ENCODE measurements at regions not wholly inside any gene's neighbourhood (a gene's known extent, or its start where the extent isn't known, plus 50 kb on each side); places are given as distances from the start of the nearest gene placed in this dataset.

DNA sequence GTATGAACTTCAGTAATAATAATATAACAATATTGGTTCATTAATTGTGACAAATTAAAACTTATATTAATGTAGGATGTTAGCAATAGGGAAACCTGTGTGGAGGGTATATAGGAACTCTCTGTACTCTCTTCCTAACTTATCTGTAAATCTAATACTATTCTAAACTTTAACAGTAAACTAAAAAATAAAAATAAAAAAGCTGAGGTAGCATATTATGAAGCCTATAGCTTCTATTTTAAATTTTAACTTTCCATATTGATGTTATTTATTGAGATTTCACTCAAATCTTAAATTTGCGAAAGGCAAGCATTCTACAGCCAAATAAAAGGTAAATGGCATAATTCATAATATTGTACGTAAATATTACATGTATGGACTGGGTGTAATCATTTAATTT lies 326.4 kb downstream of the MEI4 start:
- no peak for DNase-seq (ENCODE audit: low spot score)

DNA sequence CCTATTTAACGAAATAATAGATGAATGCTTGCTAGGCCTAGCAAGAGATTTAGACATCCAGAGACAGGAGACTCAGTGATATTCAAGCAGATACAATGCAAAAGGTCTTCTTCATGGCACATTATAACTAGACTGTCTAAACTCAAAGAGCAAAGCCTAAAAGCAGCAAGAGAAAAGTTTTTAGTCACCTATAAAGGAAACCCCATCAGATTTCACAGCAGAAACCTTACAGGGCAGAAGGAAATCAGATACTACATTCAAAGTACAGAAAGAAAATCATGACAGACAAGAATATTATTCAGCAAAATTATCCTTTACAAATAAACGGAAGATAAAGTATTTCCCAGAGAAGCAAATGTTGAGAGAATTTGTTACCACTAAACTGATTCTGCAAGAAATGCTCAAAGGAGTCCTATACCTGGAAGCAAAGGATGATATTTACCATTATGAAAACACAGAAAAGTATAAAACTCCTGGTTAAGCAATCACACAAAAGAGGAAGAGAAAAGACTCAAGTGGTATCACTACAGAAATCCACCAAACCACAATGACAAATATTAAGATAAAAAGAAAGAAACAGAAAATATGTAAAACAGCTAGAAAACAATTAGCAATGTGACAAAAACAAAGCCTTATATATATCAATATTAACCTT lies 333.7 kb downstream of the MEI4 start:
- no peak for DNase-seq (ENCODE audit: low spot score)

DNA sequence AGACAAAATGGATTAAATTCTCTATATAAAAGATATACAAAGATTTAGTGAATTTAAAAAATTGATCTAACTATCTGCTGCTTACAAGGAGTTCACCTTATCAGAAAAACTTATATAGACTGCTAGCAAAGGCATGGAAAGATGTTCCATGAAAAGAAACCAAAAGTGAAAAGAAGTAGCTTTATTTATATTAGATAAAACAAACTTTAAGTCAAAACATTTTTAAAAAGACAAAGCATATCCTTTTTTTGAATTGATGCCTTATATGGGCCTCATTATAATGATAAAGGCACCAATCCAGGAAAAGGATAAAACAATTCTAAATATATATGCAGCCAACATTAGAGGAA lies 334.2 kb downstream of the MEI4 start:
- no peak for DNase-seq (ENCODE audit: low spot score)

DNA sequence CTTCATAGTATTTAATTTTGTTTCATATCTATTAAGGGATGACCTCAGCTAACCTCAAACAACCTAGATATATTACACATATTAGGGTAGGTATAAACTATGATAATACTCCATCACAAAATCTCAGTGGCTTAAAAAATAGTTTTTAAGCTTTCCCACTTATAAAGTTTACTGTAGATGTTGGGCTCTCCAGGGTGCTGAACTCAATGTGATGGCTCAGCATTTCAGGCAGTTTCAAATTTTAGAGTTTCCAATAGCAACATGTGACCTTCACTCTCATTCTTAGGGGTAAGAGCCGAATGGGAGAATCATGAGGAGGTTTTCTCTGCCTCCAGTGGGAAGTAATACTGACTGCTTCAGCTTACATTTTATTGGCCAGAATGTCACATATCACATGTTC lies 357.3 kb downstream of the MEI4 start:
- DNase-seq (ENCODE audit: low spot score): no peak

DNA sequence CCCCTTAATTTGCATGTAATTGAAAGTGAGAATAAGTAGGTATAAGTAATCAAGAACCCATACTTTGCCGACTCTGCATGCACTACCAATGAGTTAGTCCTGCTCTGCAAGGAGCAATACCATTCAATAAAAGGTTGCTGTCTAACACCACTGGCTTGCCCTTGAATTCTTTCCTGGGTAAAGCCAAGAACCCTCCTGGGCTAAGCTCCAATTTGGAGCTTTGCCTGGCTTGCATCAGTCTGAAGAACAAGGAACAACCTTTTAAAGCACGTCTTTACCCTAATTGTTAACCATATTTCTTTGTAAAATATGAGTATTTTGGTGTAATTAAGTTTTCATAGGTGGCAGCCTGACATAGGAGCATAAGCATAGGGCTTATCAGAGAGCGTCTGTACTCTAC lies 367.7 kb downstream of the MEI4 start:
- DNase-seq (ENCODE audit: low spot score): no peak

DNA sequence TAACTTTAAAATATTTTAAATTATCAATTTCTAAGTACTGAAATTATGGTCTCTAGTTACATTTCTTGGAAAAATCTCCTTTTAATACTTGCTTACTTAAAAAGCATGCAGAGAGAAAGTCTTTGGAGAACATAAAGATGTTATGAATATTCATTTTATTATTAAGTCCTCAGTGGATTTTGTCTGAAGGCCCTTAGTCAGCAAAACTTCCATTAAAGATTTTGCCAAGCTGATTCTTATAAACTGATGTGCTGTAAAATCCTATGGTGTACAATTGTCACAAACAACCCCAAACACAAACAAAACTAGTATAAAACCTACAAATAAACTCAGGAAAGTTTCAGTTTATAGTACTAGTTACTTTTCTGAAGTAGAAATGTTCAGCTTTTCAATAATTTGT lies 372.7 kb downstream of the MEI4 start:
- no peak for DNase-seq (ENCODE audit: low spot score)

DNA sequence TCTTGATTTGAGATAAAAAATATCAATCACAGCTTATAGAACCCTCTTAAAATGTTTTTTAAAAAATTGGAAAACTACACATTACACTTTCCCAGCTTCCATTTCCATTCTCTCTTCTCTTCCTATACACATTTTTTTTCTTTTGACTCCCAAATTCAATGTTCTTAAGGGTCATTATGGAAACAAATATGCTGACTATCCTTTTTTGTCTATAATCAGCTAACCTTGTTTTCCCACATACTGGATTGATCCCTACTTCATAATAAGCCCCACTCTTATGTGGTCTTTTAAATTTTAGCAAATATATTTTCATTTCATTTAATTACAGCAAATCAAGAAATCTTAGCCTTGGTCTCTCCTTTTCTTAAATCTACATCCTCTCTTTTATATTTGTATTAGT lies 378.4 kb downstream of the MEI4 start:
- DNase-seq (ENCODE audit: low spot score): no peak

DNA sequence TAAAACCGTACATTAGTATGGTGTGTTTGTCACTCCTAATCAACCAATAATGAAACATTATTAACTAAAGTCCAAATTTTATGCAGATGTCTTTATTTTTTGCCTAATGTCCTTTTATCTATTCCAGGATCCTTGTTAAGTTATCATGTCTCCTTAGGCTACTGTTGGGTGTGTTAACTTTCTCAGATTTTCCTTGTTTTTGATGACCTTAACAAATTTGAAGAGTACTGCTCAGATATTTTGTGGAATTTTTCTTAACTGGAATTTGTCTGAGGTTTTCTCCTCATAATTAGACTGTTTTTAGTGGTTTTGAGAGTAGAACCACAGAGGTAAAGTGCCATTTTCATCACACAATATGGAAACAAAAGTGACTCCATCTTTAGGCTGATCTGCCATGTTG lies 406.3 kb downstream of the MEI4 start:
- no peak for DNase-seq (ENCODE audit: low spot score)

DNA sequence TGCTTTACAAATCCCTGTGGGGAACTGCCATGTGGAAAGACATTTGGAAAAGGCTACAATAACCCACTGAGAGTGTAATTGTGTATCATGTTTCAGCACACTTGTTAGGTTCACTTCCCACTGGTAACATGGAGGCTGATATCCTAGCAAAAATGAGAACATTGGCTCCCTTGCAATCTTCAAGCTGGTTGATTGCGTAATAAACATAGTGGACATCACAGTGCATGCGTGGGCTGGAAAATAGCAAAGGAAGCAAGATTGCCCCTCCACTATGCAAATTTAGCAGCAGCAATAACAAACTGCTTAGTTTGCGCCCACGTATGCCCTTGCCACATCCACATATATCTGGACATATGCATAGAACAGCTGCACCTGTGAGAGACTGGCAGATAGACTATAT lies 410.2 kb downstream of the MEI4 start:
- DNase-seq (ENCODE audit: low spot score): no peak

DNA sequence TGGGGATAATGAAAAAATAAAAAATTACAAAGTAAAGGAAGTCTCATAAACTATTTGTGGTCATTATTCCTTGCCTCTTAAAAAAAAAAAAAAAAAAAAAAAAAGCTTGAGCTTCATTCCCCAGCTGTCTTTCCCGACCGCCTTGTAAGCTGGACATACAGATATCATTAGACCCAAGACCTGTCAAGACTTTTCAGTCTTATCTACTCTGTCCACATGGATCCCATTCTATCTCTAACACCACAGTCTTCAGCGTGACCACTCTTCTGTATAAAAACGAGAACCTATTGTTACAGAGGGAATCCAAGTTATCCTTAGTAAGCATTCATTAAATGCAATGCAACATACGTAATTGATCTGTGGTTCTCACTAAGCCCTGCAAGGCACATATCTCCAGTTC lies 423.5 kb downstream of the MEI4 start:
- DNase-seq (ENCODE audit: low spot score): no peak

DNA sequence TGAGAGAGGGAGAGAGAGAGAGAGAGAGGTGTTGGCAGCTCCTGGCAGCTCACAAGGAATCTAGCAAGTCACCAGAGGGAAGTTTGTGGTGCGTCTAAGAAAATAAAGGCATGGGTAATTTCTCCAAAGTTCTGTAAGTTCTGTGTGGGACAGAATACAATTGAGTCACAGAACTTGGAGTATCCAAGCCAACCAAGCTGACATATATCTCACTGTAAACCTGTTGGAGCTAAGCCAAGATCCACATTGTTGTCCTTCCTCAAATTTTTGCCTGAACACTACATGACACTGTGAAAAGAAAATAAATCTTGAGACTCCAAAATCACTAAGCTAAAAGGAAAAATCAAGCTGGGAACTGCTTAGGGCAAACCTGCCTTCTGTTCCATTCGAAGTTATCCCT lies 436.7 kb downstream of the MEI4 start:
- DNase-seq (ENCODE audit: low spot score): no peak

DNA sequence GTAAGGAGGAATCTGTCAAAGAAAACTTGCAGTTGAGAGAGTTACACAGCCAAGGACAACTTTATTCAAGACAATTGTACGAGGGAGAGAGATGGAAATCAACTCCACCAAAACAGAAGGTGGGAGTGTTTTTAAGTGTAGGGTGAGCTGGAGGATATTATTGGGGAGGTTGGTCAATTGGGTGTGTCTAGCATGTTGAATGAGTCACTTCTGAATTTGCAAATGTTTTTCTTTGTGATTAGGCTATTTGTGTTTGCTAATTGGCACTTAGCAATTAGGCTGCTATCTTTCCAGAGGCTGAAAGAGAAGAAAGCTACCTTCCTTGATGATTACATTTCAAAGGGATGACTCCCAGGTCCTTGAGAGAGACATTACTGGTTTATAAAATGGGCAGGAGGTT lies 441.1 kb downstream of the MEI4 start:
- DNase-seq (ENCODE audit: low spot score): no peak

DNA sequence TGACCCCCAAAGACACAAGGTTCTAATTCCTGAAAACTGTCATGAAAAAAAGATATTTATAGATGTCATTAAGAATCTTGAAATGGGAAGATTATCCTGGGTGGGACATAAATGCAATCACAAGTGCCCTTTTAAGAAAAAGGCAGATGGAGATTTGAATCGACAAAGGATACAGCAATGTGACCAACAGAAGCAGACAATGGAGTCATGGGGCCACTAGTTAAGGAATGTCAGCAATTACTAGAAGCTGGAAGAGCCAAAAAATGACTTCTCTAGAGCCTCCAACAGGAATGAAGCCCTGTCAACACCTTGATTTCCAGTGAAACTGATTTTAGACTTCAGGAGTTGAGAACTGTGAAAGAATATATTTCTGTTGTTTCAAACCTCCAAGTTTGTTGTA lies 448.5 kb downstream of the MEI4 start:
- DNase-seq (ENCODE audit: low spot score): no peak

DNA sequence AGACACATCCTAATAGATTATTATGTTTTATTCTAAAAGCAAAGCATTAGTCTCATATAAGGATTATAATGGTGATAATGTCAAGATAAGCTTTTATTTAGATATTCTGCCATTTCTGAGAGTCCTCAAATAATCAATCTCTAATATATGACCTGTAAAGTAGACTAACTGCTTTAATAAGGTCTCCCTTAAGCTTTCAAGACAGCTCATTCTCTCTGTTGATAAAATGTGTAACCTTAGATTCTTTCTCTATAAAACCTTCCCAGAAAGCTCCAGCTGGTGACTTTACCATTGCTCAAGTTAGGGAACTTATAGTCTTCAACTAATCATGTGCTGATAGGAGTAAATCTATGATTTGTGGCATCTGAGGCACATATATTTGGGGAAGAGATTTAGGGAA lies 457.8 kb downstream of the MEI4 start:
- DNase-seq (ENCODE audit: low spot score): no peak

DNA sequence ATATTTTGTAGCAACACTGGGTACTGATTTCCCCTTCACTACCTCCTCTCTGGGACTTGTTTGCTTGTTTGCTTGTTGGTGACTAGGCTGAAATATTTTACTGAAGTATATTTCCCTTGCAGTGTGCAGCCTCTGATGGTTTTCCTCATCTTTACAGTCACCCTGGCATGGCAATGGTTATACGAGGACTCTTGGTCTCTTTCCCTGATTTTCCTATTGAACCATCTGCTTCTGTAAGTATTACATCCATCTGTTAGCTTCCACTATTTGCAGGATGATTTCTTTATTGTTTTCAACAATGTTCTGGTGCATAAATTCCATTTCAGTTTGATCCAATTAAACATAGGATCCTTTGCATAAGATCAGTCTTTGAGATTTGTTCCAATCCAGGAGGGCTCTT lies 465.1 kb downstream of the MEI4 start:
- no peak for DNase-seq (ENCODE audit: low spot score)

DNA sequence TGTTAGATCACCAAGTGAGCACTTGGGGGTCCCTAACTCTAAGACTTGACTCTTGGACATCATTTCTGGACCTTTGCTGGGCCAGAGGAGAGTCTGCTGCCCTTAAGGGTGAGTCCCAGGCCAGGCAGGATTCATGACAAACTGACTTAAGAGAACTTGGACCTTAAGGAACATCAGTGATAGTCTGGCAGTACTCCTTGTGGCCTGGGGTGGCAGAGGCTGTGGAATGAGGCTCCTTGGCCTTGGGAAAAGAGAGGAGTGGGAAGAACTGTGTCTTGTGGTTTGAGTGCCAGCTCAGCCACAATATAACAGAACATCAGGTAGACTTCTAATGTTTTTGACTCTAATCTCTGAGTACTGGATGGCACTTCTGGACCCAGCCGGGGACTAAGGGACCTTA lies 478.7 kb downstream of the MEI4 start:
- no peak for DNase-seq (ENCODE audit: low spot score)

DNA sequence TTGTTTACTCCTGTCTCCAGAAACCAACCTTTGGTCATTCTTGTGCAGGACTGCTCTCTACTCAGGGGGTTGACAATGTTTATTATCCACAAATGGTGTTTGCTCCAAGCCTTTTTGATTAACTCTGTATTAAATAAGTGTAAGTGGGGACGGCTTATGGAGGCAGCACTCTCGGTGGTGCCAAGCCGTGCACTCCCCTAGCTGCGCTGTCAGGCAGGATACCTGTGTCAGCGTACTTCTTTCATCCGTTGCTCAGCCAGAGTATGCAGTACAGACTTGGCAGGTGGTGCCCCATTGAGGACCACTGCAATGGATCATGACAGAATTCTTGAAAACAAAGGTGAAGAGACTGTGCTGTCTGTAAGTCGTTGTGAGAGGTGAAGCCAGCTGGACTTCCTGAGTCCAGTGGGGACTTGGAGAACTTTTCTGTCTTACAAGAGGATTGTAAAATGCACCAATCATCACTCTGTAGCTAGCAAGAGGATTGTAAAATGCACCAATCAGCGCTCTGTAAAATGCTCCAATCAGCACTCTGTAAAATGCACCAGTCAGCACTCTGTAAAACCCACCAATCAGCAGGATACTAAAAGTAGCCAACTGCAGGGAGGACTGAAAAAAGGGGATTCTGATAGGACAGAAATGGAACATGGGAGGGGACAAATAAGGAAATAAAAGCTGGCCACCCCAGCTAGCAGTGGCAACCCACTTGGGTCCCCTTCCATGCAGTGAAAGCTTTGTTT lies 480.0 kb downstream of the MEI4 start:
- DNase-seq (ENCODE audit: low spot score): no peak

DNA sequence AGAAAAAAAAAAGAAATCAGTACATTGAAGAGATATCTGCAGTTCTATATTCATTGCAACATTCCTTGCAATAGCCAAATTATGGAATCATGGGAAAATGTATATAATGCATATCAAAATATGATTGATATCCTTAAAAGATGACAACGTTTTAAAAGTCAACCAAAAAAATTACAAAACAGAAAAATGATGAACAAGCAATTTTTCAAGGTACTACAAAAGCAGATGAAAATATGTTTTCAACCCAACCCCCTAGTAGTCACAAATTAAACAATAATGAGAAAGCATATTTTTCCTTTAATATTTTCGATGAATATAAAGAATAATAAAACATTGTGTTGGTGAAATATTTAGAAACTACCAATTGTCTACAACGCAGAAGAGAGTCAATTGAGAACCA lies 497.6 kb downstream of the MEI4 start:
- DNase-seq (ENCODE audit: low spot score): no peak

DNA sequence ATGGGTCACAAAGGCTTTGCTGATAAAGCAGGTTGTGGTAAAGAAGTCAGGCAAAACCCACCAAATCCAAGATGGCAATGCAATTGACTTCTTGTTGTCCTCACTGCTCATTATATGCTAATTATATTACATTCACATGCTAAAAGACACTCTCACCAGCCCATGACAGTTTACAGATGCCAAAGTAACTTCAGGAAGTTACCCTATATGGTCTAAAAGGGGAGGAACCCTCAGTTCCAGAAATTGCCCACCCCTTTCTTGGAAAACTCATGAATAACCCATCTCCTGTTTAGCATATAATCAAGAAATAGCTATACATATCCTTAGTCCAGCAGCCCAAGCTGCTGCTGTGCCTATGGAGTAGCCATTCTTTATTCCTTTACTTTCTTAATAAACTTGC lies 501.1 kb downstream of the MEI4 start:
- DNase-seq (ENCODE audit: low spot score): no peak

DNA sequence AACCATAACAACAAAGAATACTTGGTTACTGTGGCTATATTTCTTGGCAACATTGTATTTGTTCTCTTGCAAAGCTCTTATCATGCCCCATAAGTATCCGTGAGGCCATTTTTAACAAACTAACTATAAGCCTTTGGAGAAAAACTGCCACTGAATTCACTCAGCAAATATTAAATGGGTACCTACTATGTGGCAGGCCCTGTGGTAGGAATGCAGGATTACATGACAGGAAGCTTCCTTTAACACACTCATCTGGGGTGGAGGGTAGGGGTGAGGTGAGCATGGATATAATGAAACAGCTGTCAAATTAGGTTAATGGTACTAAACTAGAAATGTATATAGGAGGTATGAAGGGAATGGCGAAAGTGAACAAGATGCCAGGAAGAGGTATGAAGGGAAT lies 504.8 kb downstream of the MEI4 start:
- no peak for DNase-seq (ENCODE audit: low spot score)

DNA sequence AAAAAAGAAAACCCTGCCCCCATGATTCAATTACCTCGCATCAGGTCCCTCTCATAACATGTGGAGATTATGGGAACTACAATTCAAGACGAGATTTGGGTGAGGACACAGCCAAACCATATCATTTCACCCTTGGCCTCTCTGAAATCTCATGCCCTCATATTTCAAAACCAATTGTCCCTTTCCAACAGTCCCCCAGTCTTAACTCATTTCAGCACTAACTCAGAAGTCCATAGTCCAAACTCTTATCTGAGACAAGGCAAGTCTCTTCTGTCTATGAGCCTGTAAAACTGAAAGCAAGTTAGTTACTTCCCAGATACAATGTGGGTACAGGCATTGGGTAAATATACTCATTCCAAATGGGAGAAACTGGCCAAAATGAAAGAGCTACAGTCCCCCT lies 536.1 kb downstream of the MEI4 start:
- no peak for DNase-seq (ENCODE audit: low spot score)

DNA sequence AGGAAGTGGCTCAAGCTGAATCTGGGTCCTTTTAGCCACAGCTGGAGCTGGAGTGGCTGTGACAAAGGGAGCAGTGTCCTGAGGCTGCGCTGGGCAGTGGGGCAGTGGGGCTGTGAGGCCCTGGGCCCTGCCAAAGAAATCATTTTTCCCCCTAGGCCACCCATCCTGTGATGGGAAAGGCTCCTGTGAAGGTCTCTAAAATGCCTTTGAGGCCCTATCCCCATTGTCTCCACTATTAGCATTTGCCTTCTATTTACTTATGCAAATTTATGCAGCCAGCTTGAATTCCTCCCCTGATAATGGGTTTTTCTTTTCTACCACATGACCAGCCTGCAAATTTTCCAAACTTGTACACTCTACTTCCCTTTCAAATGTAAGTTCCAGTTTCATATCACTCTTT lies 539.2 kb downstream of the MEI4 start:
- DNase-seq (ENCODE audit: low spot score): no peak

DNA sequence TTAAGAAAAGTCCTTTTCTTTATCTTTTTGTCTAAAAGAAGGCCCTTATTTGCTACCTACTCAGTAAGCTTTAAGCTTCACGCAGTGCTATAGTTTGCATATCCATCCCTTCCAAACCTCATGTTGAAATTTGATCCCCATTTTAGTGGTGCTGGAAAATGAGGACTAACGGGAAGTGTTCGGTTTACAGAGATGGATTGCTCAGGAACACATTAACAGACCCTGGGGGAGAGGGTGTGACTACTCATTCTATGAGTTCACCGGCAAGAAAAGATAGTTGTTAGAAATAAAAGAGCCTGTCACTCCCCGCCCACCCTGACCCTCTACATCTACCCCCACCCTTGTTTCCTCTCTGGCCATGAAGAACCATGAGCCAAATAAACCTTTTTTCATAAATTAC lies 546.2 kb downstream of the MEI4 start:
- no peak for DNase-seq (ENCODE audit: low spot score)

DNA sequence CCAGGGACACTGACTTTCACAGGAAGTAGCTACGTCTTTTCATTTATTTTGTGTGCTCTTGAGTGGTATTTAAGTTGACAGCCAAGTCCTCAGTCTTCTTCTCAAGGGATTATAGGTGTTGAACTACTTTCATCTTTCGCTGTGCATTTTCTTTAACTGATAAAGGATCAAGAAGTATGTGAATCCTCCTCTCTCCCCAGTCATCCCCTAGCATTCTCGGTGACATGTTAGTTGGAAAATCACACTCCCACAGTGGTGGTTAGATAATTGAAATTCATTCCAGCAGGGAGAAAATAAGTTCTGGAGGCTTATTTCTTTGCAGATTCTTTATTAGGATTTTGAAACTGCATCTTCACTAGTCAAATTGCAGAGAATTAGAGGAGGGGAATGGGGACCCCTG lies 569.4 kb downstream of the MEI4 start:
- no peak for DNase-seq (ENCODE audit: low spot score)
